Activated CD4-positive, alpha-beta T cell treated with anti-CD3 and anti-CD28 coated beads, Interleukin-2, amount 10 ng/mL, durations not matched to agents 24 days and 14 days (primary cell): ENCODE measurements at regions not wholly inside any gene's neighbourhood (a gene's known extent, or its start where the extent isn't known, plus 50 kb on each side); places are given as distances from the start of the nearest gene placed in this dataset.
"Not testable (repeated sequence)": the region's sequence is repeated elsewhere in the genome, so short reads cannot be mapped to it uniquely, and the experiment has no call there.

Experiments
- DNase-seq: peaks from one replicate; pipeline ENCODE4 v3.0.0; 2022
- H3K27ac Mint-ChIP-seq: one replicate; pipeline ENCODE4 v1.8.0; 2022; ENCODE audit warnings: mild to moderate bottlenecking, mixed read lengths
- H3K27me3 Mint-ChIP-seq: one replicate; pipeline ENCODE4 v1.8.0; 2022; ENCODE audit warnings: mixed read lengths
- H3K36me3 Mint-ChIP-seq: one replicate; pipeline ENCODE4 v1.8.0; 2022; ENCODE audit warnings: low read depth, mild to moderate bottlenecking, mixed read lengths
- H3K4me1 Mint-ChIP-seq: one replicate; pipeline ENCODE4 v1.8.0; 2021; ENCODE audit warnings: mixed read lengths
- H3K4me3 Mint-ChIP-seq: one replicate; pipeline ENCODE4 v1.8.0; 2022; ENCODE audit warnings: mild to moderate bottlenecking, moderate library complexity, mixed read lengths
- H3K9me3 Mint-ChIP-seq: one replicate; pipeline ENCODE4 v1.8.0; 2021; ENCODE audit warnings: mixed read lengths
- intact Hi-C: fragments of 100-400 bp; cut with micrococcal nuclease; formaldehyde crosslinking; loops from one replicate; pipeline ENCODE4 v1.15.1; 2023

- H3K9me3 Mint-ChIP-seq, H3K36me3 Mint-ChIP-seq, H3K27ac Mint-ChIP-seq, H3K27me3 Mint-ChIP-seq, intact Hi-C loops, DNase-seq, H3K4me1 Mint-ChIP-seq, H3K4me3 Mint-ChIP-seq: not testable (repeated sequence)
Observed at GRCh38 chr15:21001950-21002349, 135.8 kb upstream of the POTEB2 start.

GRCh38 chr15:20991691-20992090, 125.6 kb upstream of the POTEB2 start:
- H3K9me3 Mint-ChIP-seq, DNase-seq, H3K27ac Mint-ChIP-seq, H3K4me1 Mint-ChIP-seq, H3K36me3 Mint-ChIP-seq, H3K4me3 Mint-ChIP-seq, H3K27me3 Mint-ChIP-seq, intact Hi-C loops: not testable (repeated sequence)

GRCh38 chr15:20991253-20991652, 125.1 kb upstream of the POTEB2 start:
- H3K4me3 Mint-ChIP-seq, H3K27ac Mint-ChIP-seq, H3K27me3 Mint-ChIP-seq, DNase-seq, H3K9me3 Mint-ChIP-seq, H3K36me3 Mint-ChIP-seq, intact Hi-C loops, H3K4me1 Mint-ChIP-seq: not testable (repeated sequence)

- H3K9me3 Mint-ChIP-seq, H3K27ac Mint-ChIP-seq, H3K4me1 Mint-ChIP-seq, H3K4me3 Mint-ChIP-seq, intact Hi-C loops, H3K27me3 Mint-ChIP-seq, H3K36me3 Mint-ChIP-seq, DNase-seq: not testable (repeated sequence)
Observed at GRCh38 chr15:20986775-20987174, 120.7 kb upstream of the POTEB2 start.

- H3K9me3 Mint-ChIP-seq, H3K27ac Mint-ChIP-seq, intact Hi-C loops, H3K36me3 Mint-ChIP-seq, H3K4me3 Mint-ChIP-seq, H3K4me1 Mint-ChIP-seq, DNase-seq, H3K27me3 Mint-ChIP-seq: not testable (repeated sequence)
Observed at GRCh38 chr15:20978057-20978456, 111.9 kb upstream of the POTEB2 start.

GRCh38 chr15:20972762-20973161, 106.6 kb upstream of the POTEB2 start:
- H3K36me3 Mint-ChIP-seq, H3K4me3 Mint-ChIP-seq, DNase-seq, intact Hi-C loops, H3K27me3 Mint-ChIP-seq, H3K9me3 Mint-ChIP-seq, H3K27ac Mint-ChIP-seq, H3K4me1 Mint-ChIP-seq: not testable (repeated sequence)

- H3K36me3 Mint-ChIP-seq, intact Hi-C loops, H3K9me3 Mint-ChIP-seq, DNase-seq, H3K4me3 Mint-ChIP-seq, H3K27ac Mint-ChIP-seq, H3K4me1 Mint-ChIP-seq, H3K27me3 Mint-ChIP-seq: not testable (repeated sequence)
Observed at GRCh38 chr15:20959299-20959698, 93.2 kb upstream of the POTEB2 start.

- H3K27me3 Mint-ChIP-seq, intact Hi-C loops, H3K4me3 Mint-ChIP-seq, H3K36me3 Mint-ChIP-seq, H3K4me1 Mint-ChIP-seq, DNase-seq, H3K27ac Mint-ChIP-seq, H3K9me3 Mint-ChIP-seq: not testable (repeated sequence)
Observed at GRCh38 chr15:20929322-20929721, 63.2 kb upstream of the POTEB2 start.
